Esophagus squamous epithelium (tissue), 4 donors: ENCODE measurements at regions not wholly inside any gene's neighbourhood (a gene's known extent, or its start where the extent isn't known, plus 50 kb on each side); places are given as distances from the start of the nearest gene placed in this dataset.

ENCODE experiments used
- POLR2A ChIP-seq, 4 donors: fragments of 450-650 bp; IDR thresholded peaks; one replicate each; pipeline ENCODE4 v1.6.1; 2017; ENCODE audit warnings: antibody characterized with exemption in 4 of 4, mild to moderate bottlenecking in 4 of 4, moderate library complexity in 3 of 4
- TF ChIP-seq, protein P1 (sequence below), 6 experiments: fragments of 450-650 bp in 4 of 6; fragments of 200-600 bp in 2 of 6; sonication (generic) in 2 of 6; IDR thresholded peaks; one replicate each; pipeline ENCODE4 v1.5.1; 2016 to 2019; ENCODE audit warnings: antibody characterized with exemption in 6 of 6, mild to moderate bottlenecking in 4 of 6, moderate library complexity in 4 of 6

DNA sequence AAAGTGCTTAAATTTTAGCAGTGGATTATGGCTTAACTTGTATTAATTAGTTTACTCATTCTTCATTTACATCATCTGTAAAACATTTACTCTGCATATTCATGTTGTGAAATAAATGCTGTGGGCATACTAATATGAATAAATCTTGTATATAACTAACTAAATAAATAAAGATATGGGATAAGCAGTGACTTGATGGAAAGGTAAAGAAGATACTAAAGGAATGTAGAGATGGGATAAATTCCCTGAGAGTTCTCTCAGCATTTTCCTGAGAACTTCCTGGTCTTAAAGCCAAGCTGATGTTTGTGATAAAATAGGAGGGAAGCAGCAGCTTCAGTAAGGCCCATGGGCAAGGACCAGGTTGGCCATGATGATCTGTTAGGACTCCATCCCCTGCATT lies 652.1 kb downstream of the RNF144B start:
- TF ChIP-seq, protein P1, sequence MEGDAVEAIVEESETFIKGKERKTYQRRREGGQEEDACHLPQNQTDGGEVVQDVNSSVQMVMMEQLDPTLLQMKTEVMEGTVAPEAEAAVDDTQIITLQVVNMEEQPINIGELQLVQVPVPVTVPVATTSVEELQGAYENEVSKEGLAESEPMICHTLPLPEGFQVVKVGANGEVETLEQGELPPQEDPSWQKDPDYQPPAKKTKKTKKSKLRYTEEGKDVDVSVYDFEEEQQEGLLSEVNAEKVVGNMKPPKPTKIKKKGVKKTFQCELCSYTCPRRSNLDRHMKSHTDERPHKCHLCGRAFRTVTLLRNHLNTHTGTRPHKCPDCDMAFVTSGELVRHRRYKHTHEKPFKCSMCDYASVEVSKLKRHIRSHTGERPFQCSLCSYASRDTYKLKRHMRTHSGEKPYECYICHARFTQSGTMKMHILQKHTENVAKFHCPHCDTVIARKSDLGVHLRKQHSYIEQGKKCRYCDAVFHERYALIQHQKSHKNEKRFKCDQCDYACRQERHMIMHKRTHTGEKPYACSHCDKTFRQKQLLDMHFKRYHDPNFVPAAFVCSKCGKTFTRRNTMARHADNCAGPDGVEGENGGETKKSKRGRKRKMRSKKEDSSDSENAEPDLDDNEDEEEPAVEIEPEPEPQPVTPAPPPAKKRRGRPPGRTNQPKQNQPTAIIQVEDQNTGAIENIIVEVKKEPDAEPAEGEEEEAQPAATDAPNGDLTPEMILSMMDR (IDR thresholded peaks at IDR 0.05) = no peak
- TF ChIP-seq POLR2A (IDR thresholded peaks at IDR 0.05) = no peak
